Peyer's patch (tissue), 4 donors: ENCODE measurements at regions not wholly inside any gene's neighbourhood (a gene's known extent, or its start where the extent isn't known, plus 50 kb on each side); places are given as distances from the start of the nearest gene placed in this dataset.

Experiments
- CTCF ChIP-seq, 6 experiments: fragments of 450-650 bp in 4 of 6; fragments of 200-600 bp in 2 of 6; sonication (generic) in 1 of 6; IDR thresholded peaks; one replicate each; pipeline ENCODE4 v1.5.1; 2017 to 2019; ENCODE audit warnings: antibody characterized with exemption in 6 of 6, mild to moderate bottlenecking in 3 of 6, moderate library complexity in 1 of 6
- POLR2A ChIP-seq, 2 donors: fragments of 450-650 bp; IDR thresholded peaks; one replicate each; pipeline ENCODE4 v1.5.1; 2017; ENCODE audit warnings: antibody characterized with exemption in 2 of 2, mild to moderate bottlenecking in 2 of 2, moderate library complexity in 2 of 2

GRCh38 chr2:19652811-19653210, 249.0 kb downstream of the TTC32 start:
- no peak for TF ChIP-seq POLR2A (IDR thresholded peaks at IDR 0.05)
- TF ChIP-seq CTCF (IDR thresholded peaks at IDR 0.05), result no peak
